HG03439 (cell line): ENCODE measurements at regions not wholly inside any gene's neighbourhood (a gene's known extent, or its start where the extent isn't known, plus 50 kb on each side); places are given as distances from the start of the nearest gene placed in this dataset.

ENCODE experiments used
- ATAC-seq: cut with Tn5 transposase; IDR thresholded peaks from one replicate; pipeline ENCODE4 v1.9.1; 2021; ENCODE audit warnings: mild to moderate bottlenecking, moderate library complexity; ENCODE audit not compliant: unreplicated experiment

GRCh38 chr13:47831265-47831664, 169.8 kb downstream of the SUCLA2 start:
- no peak for ATAC-seq

GRCh38 chr13:47829690-47830089, 171.4 kb downstream of the SUCLA2 start:
- ATAC-seq: no peak

- ATAC-seq: no peak
Observed at GRCh38 chr13:47826471-47826870, 174.6 kb downstream of the SUCLA2 start.

GRCh38 chr13:47822036-47822435, 179.0 kb downstream of the SUCLA2 start:
- no peak for ATAC-seq

- ATAC-seq: no peak
Observed at GRCh38 chr13:47816831-47817230, 184.2 kb downstream of the SUCLA2 start.

GRCh38 chr13:47813718-47814117, 187.4 kb downstream of the SUCLA2 start:
- no peak for ATAC-seq

GRCh38 chr13:47809411-47809810, 191.7 kb downstream of the SUCLA2 start:
- ATAC-seq: no peak

GRCh38 chr13:47803131-47803530, 197.9 kb downstream of the SUCLA2 start:
- ATAC-seq: no peak

GRCh38 chr13:47801555-47801954, 199.5 kb downstream of the SUCLA2 start:
- no peak for ATAC-seq

- no peak for ATAC-seq
Observed at GRCh38 chr13:47800593-47800992, 200.5 kb downstream of the SUCLA2 start.

GRCh38 chr13:47798906-47799305, 202.2 kb downstream of the SUCLA2 start:
- ATAC-seq: no peak

GRCh38 chr13:47798194-47798593, 202.9 kb downstream of the SUCLA2 start:
- ATAC-seq: no peak

- no peak for ATAC-seq
Observed at GRCh38 chr13:47796816-47797215, 204.3 kb downstream of the SUCLA2 start.

GRCh38 chr13:47794963-47795362, 206.1 kb downstream of the SUCLA2 start:
- no peak for ATAC-seq

GRCh38 chr13:47790755-47791154, 210.3 kb downstream of the SUCLA2 start:
- ATAC-seq: no peak

- no peak for ATAC-seq
Observed at GRCh38 chr13:47788844-47789243, 212.2 kb downstream of the SUCLA2 start.

GRCh38 chr13:47774671-47774994, 226.4 kb downstream of the SUCLA2 start:
- no peak for ATAC-seq

GRCh38 chr13:47764817-47765216, 236.3 kb downstream of the SUCLA2 start:
- no peak for ATAC-seq

GRCh38 chr13:47757466-47758080, 243.5 kb downstream of the SUCLA2 start:
- ATAC-seq: no peak

- no peak for ATAC-seq
Observed at GRCh38 chr13:47747901-47748300, 253.2 kb downstream of the SUCLA2 start.

GRCh38 chr13:47726394-47726793, 274.7 kb downstream of the SUCLA2 start:
- ATAC-seq: no peak

- ATAC-seq: no peak
Observed at GRCh38 chr13:47723898-47724297, 277.2 kb downstream of the SUCLA2 start.

- ATAC-seq: no peak
Observed at GRCh38 chr13:47719164-47719563, 281.9 kb downstream of the SUCLA2 start.
